G401.6 (cell line): ENCODE measurements at regions not wholly inside any gene's neighbourhood (a gene's known extent, or its start where the extent isn't known, plus 50 kb on each side); places are given as distances from the start of the nearest gene placed in this dataset.
A peak's percentile ranks its signal among the peaks of the same experiment; 100 is the strongest.

Experiments
- FAIRE-seq: peaks from 2 replicates; lab custom pipeline; 2012; peaks lifted over from hg19 to GRCh38; lab: Jason Lieb, UNC

DNA sequence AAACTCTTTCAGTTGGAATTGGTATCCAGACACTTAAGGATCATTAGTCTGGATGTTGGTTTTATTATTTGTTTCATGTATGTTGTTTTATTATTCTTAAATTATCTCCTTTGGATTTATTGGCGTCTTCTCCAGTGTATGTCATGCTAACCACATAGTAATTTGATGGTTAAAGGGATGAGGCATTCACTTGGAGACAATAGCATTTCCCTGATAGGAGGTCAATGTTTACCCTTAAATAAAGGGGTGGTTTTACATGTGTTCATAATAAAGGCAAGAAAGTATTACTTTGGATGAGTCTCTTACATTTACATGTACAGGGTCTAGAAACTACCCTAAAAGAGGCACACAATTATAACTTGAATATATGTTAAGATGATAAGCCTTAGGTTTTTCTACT lies 51.2 kb upstream of the RNF144B start:
- FAIRE-seq: no peak

DNA sequence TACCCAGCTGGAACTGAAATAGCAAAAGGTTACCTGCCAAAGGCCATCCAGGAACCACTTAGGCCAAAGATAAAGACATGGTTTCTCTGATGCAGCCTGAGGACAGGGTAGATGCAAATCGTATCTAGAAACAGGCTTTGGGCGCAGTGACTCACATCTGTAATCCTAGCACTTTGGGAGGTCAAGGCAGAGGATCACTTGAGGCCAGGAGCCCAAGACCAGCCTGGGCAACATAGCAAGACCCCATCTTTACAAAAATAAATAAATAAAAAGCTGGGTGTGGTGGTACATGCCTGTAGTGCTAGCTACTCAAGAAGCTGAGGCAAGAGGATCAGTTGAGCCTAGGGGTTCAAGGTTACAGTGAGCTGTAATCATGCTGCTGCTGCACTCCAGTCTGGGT lies 52.9 kb upstream of the RNF144B start:
- no peak for FAIRE-seq

DNA sequence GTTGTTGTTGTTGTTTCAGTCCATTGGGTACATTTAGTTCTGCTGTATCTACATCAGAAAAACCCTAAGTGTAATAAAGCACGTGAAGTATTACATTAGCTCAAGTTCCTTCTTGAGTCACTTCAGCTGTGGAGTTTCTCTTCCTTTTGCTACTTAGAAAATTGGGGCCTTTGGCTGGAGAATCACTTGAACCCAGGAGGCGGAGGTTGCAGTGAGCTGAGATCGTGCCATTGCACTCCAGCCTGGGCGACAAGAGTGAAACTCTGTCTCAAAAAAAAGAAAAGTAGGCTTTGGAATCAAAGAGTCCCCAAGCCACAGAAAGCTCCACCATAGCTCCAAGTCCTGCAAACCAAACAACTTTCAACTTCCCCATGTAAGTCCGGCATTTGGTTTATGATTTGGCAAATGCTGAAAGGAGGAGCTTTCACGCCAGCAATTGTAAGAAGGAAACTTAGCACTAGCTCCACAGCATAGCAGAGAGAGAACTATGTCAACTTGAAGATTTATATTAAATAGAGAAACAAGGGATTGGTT lies 56.5 kb upstream of the RNF144B start:
- no peak for FAIRE-seq

DNA sequence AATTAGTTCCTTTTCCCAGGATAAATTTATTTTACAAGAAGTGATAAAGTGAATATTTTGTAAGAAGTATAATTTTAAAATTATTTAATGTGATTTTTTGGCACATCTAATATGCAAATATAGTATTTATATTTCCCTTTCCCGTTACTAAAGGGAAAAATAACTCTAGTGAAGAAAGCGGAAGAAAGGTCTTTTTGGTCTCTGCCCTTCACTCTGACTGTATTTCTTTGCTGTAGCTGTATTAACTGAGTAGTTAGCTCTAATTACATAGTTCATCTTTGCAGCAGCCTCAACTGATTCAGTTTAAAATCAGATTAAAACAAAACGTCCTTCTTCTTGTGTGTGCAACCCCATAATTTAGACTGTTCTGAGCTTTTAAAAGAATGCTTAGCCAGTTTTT lies 57.4 kb upstream of the RNF144B start:
- no peak for FAIRE-seq

DNA sequence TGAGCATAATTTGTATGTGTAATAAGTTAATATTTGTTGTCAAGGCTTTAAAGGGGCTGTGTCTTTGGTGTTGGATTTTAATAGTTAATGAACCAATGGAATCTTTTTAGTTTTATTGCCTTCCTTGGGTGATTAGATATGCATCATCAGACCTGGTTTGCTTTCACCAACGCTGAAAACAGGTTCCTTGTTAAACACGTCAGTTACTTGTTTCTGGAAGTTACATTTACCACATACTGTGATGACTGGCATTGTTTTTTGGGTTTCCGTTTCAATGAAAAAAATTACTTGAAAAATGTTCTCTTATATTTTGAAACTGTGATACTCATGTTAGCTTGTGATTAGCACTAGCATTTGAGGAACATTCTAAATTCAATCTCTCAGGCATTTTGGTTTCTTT lies 58.6 kb upstream of the RNF144B start:
- FAIRE-seq: no peak

DNA sequence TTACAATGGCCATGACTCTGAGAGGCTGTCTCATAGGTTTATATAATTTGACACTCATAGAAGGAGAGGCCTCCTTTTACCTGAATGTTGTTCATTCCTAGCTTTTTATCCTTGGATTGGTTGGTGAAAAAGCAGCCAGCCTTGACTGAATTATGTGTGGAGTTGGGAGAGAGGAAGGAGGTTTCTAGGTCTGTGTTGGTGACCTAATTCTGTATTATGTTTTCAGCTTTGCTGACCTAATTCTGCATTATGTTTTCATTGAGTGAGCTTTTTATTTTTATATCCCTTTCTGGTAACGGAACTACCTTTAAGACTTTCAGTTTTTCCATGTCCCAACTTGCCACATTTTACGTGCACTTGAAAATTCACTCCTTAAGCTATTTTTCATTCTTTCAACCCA lies 59.1 kb upstream of the RNF144B start:
- FAIRE-seq: no peak

DNA sequence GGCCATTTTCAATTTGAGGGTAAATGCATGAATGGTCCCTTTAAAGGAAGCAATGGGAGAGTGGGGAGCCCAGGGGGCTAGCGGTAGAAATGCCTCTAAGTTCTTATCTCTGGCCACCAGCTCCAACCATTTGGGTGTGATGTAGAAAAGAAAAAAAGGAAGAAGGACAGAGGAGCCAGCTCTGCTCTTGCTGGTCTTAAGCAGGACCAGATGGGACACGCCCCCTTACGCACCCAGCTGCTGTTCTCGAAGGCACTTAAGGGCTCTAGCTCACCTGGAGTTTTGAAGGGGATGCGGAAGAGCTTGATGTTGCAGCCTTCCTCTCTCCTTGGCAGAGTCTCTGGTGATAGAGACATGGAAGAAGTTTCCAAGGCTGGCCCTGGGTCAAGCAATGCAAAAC lies 59.5 kb upstream of the RNF144B start:
- no peak for FAIRE-seq

DNA sequence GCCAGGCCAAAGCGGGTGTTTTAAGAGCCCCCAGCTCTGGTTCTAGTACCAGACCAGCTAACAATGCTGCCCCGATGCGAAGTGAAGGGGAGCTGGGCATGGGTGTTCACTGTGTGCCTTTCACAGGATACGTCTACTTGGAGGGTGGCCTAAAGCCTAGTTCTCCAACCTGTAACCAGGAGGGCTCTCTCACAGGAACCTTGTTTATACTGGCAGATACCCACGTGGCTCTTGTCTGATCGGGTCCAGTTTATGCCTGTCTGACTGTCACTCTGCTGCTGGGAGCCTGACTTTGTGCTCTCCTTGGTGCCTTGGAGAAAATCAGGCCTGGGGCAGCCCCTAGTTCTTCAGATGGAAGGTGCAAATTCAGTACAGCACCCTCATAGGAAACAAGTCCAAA lies 60.2 kb upstream of the RNF144B start:
- no peak for FAIRE-seq

DNA sequence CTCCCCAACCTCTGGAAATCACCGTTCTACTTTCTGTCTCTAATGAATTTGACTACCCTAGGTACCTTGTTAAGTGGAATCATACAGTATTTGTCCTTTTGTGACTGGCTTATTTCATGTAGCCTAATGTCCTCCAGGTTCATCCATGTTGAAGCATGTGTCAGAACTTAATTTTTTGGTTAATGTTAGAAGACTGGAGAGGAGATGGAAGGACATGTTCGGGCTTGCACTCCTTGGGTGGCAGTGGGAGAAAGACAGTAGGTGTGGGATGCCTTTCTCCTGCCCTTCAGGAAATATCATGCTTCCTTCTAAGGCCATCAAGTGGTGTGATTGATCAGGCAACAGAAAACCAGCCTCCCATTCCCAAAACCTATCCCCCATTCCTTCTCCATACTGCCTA lies 61.1 kb upstream of the RNF144B start:
- FAIRE-seq: no peak

DNA sequence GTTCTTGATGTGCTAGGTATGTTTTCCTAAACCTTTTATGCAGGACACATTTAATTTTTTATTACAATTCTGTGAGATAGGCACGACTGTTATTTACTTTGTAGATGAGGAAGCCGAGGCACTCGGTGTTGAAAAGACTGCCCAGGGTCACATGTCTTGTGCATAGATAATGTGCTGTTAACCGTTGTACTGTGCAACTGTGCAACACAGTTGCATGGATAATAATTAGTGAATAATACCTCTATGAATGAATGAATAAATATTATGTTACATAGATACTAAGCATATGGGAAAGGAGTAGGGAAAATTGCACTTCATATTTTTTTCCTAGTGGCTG lies 60.3 kb upstream of the DEK start:
- no peak for FAIRE-seq

DNA sequence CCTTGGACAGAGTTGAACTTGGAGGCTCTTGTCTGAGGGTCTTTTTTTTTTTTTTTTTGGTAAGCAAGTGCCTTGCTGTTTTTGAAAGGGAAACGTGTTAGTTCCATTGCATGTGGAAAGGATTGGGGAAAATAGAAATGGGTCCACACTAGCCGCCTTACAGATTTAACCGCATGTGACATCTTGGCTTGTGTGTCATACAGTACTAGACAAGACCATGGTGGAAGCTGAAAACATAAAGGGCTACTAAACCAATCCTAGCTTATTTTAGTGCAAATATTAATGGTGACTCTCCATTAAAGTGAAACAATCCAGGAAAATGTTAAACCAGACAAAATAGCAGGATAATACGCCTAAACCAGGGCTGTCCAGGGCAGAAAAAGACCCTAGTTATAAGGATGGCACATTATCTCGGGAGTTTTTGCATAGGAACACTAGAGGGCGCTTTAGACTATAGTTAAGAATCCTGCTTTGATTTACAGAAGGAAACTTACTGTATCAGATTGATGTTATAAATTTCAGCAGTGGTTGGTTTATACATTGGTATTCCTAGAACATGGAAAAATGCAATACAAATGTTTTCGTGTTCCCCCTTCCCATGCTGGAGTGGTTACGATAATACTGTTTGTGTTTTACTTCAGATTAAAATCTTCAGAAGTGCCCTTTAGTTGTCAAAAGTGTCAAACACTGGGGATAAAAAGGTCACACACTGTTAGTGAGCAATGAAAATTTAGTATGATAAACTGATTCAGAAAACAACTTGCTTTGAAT lies 59.8 kb upstream of the DEK start:
- FAIRE-seq: peak; percentile 87

DNA sequence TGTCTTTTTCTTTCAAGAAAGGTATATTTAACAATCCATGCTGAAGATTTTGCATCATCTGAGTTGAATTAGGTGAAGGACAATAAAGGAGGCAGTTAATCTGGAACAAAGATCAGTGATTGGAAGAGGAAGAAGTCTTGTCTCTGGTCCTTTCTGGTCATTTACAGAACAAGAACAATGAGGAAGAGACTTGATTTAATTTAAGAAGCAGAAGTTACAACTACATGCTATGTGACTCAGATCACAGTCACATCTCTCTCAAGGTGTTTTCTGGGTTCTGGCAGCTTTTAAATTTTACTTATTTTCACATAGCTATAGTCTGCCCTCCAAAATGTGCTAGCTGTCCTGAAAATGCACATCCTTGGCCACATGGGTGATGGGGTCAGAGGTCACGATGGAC lies 53.5 kb upstream of the DEK start:
- FAIRE-seq: no peak

DNA sequence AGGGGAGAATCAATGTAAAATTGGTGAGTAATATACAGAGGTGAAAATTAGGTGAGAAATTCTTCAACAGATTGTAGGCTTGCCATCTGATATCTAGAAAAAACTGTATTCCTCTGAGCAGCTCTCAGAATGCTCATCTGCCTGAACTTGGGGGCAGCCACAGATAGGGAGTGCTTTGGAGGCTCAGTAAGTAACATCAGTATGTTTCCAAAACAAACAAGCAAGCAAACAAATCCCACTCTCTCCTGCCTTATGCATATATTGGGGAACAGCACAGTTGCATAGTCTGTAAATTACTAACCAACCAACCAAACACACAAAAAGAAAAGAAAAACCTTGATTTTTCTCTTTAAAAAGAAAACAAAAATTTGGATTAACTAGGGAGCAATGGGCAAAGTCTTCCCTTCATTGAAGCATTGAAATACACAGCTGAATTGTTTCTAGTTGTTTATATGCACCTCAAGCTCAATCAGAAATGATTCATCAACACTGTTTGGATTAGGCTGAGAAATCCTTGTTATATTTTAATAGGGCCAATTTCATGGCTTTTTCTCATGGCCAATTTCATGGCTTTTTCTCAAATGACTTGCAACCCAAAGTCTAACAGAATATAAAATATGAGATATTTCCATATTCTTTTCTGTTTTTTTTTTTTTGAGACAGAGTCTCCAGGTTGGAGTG lies 50.1 kb upstream of the DEK start:
- FAIRE-seq: no peak
